HCEC 1CT (cell line): ENCODE measurements at regions not wholly inside any gene's neighbourhood (a gene's known extent, or its start where the extent isn't known, plus 50 kb on each side); places are given as distances from the start of the nearest gene placed in this dataset.

Experiments
- DNase-seq: peaks from one replicate; pipeline ENCODE4 v3.0.0-alpha.2; 2017

GRCh38 chr5:125720348-125720685, 702.9 kb upstream of the GRAMD2B start:
- no peak for DNase-seq

GRCh38 chr5:125720721-125721120, 702.5 kb upstream of the GRAMD2B start:
- no peak for DNase-seq

- DNase-seq = no peak
Observed at GRCh38 chr5:125722550-125722949, 700.7 kb upstream of the GRAMD2B start.

GRCh38 chr5:125725691-125726090, 697.5 kb upstream of the GRAMD2B start:
- DNase-seq = no peak

- no peak for DNase-seq
Observed at GRCh38 chr5:125743939-125744338, 679.3 kb upstream of the GRAMD2B start.

GRCh38 chr5:125746917-125747316, 676.3 kb upstream of the GRAMD2B start:
- DNase-seq = no peak

GRCh38 chr5:125750147-125750860, 672.9 kb upstream of the GRAMD2B start:
- DNase-seq = peak; percentile 1

GRCh38 chr5:125750861-125751186, 672.4 kb upstream of the GRAMD2B start:
- peak; percentile 2 for DNase-seq

- peak; percentile 18 for DNase-seq
Observed at GRCh38 chr5:125756456-125756855, 666.8 kb upstream of the GRAMD2B start.

- DNase-seq = no peak
Observed at GRCh38 chr5:125766706-125767105, 656.5 kb upstream of the GRAMD2B start.

GRCh38 chr5:125775896-125776295, 647.3 kb upstream of the GRAMD2B start:
- no peak for DNase-seq

GRCh38 chr5:125776656-125777139, 646.5 kb upstream of the GRAMD2B start:
- no peak for DNase-seq

GRCh38 chr5:125778791-125779190, 644.4 kb upstream of the GRAMD2B start:
- no peak for DNase-seq

- no peak for DNase-seq
Observed at GRCh38 chr5:125785407-125785806, 637.8 kb upstream of the GRAMD2B start.

GRCh38 chr5:125786021-125786420, 637.2 kb upstream of the GRAMD2B start:
- no peak for DNase-seq

GRCh38 chr5:125793470-125793869, 629.7 kb upstream of the GRAMD2B start:
- no peak for DNase-seq

GRCh38 chr5:125794922-125795321, 628.3 kb upstream of the GRAMD2B start:
- DNase-seq = no peak

- DNase-seq = peak; percentile 17
Observed at GRCh38 chr5:125798307-125798706, 624.9 kb upstream of the GRAMD2B start.

GRCh38 chr5:125812651-125813050, 610.6 kb upstream of the GRAMD2B start:
- DNase-seq = no peak

- no peak for DNase-seq
Observed at GRCh38 chr5:125813221-125813974, 609.8 kb upstream of the GRAMD2B start.

GRCh38 chr5:125814119-125814518, 609.1 kb upstream of the GRAMD2B start:
- no peak for DNase-seq

GRCh38 chr5:125823572-125823971, 599.6 kb upstream of the GRAMD2B start:
- DNase-seq = peak; percentile 40

- DNase-seq = no peak
Observed at GRCh38 chr5:125826214-125826613, 597.0 kb upstream of the GRAMD2B start.

- no peak for DNase-seq
Observed at GRCh38 chr5:125829349-125829748, 593.9 kb upstream of the GRAMD2B start.

GRCh38 chr5:125833398-125833797, 589.8 kb upstream of the GRAMD2B start:
- no peak for DNase-seq
